ENCODE measurements at regions not wholly inside any gene's neighbourhood (a gene's known extent, or its start where the extent isn't known, plus 50 kb on each side); places are given as distances from the start of the nearest gene placed in this dataset.
"Not testable (repeated sequence)": the region's sequence is repeated elsewhere in the genome, so short reads cannot be mapped to it uniquely, and the experiment has no call there.

GRCh38 chr2:183799761-183800160 is 675.5 kb downstream of the NUP35 start:
- H3K27me3 ChIP-seq (replicated peaks), result no peaks in the 10 kb centered on the region
- DNase-seq (ENCODE audit: low read depth in 1 of 2, low spot score in 2 of 2), result no peak
- 0 out of 2 replicates have a peak, but pooled peaks cover 3% of the 10 kb centered on the region for H3K9me3 ChIP-seq (replicated peaks)
- no peaks in the 10 kb centered on the region for H3K4me1 ChIP-seq (replicated peaks)
- H3K36me3 ChIP-seq, result no peaks in the 10 kb centered on the region
- no peak overlapping the region for H3K27ac ChIP-seq
- H3K4me3 ChIP-seq, result no peak overlapping the region

DNA sequence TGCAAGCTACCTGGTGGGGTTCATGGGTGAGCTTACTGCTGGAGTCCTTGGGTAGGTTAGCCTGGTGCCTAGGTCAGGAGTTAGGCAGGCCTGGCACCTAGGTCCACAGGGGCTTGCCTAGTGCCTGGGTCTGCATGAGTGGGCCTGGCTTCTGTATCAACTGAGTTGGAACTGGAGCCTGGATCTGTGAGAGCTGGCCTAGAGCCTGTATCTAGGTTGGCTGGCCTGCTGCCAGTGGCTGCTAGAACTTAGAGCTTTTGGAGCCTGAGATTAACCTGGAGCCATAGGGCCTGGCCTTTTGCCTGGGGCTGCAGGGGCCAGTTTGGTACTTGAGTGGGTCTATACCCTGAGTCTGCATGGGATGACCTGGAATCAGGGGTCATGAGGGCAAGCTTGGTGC is 679.4 kb downstream of the NUP35 start:
- H3K4me1 ChIP-seq (replicated peaks), result no peaks in the 10 kb centered on the region
- no peaks in the 10 kb centered on the region for H3K9me3 ChIP-seq (replicated peaks)
- no peaks in the 10 kb centered on the region for H3K27me3 ChIP-seq (replicated peaks)
- DNase-seq (ENCODE audit: low read depth in 1 of 2, low spot score in 2 of 2), result no peak
- H3K36me3 ChIP-seq, result no peaks in the 10 kb centered on the region
- H3K4me3 ChIP-seq, result no peak overlapping the region
- H3K27ac ChIP-seq, result no peak overlapping the region

- DNase-seq (ENCODE audit: low read depth in 1 of 2, low spot score in 2 of 2), result no peak
- Histone ChIP-seq H3K4me3 (no peak overlapping the region), H3K9me3 (replicated peaks) (no peaks in the 10 kb centered on the region), H3K4me1 (replicated peaks) (no peaks in the 10 kb centered on the region), H3K27ac (no peak overlapping the region), H3K27me3 (replicated peaks) (no peaks in the 10 kb centered on the region), H3K36me3 (no peaks in the 10 kb centered on the region)
Observed at GRCh38 chr2:183807870-183808269, 683.6 kb downstream of the NUP35 start.

GRCh38 chr2:183809404-183809803 is 685.2 kb downstream of the NUP35 start:
- Histone ChIP-seq H3K36me3 (no peaks in the 10 kb centered on the region), H3K4me1 (replicated peaks) (no peaks in the 10 kb centered on the region), H3K27ac (no peak overlapping the region), H3K4me3 (no peak overlapping the region), H3K27me3 (replicated peaks) (no peaks in the 10 kb centered on the region), H3K9me3 (replicated peaks) (no peaks in the 10 kb centered on the region)
- DNase-seq (ENCODE audit: low read depth in 1 of 2, low spot score in 2 of 2), result no peak

DNA sequence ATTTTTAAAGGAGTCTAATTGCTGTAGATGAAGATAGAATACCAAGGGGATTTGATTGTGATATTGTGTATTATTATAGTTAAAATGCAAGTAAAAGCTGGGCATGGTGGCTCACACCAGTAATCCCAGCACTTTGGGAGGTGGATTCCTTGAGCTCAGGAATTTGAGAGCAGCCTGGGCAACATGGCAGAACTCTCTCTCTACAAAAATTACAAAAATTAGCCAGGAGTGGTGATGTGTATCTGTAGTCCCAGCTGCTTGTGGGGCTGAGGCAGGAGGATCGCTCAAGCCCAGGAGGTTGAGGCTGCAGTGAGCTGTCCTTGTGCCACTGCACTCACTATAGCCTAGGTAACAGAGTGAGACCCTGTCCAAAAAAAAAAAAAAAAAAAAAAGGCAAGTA is 687.0 kb downstream of the NUP35 start:
- no peak overlapping the region for H3K27ac ChIP-seq
- no peaks in the 10 kb centered on the region for H3K4me1 ChIP-seq (replicated peaks)
- H3K36me3 ChIP-seq, result no peaks in the 10 kb centered on the region
- H3K9me3 ChIP-seq (replicated peaks), result no peaks in the 10 kb centered on the region
- no peak for DNase-seq (ENCODE audit: low read depth in 1 of 2, low spot score in 2 of 2)
- H3K27me3 ChIP-seq (replicated peaks), result no peaks in the 10 kb centered on the region
- no peak overlapping the region for H3K4me3 ChIP-seq

- Histone ChIP-seq H3K27ac (no peak overlapping the region), H3K9me3 (replicated peaks) (no peaks in the 10 kb centered on the region), H3K36me3 (no peaks in the 10 kb centered on the region), H3K4me3 (no peak overlapping the region), H3K4me1 (replicated peaks) (no peaks in the 10 kb centered on the region), H3K27me3 (replicated peaks) (no peaks in the 10 kb centered on the region)
- DNase-seq (ENCODE audit: low read depth in 1 of 2, low spot score in 2 of 2), result no peak
Observed at GRCh38 chr2:183812091-183812490, 687.8 kb downstream of the NUP35 start.

DNA sequence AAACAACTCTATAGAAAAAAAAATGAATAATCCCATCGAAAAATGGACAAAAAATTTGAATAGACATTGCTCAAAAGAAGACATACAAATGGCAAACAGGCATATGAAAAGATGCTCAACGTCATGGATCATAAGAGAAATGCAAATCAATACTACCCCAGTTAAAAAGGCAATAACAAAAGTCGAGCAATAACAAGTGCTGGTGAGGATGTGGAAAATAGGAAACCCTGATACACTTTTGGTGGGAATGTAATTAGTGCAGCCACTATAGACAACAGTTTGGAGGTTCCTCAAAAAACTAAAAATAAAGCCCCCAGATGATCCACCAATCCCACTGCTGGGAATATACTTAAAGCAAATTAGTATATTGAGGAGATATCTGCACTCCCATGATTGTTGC is 701.5 kb downstream of the NUP35 start:
- Histone ChIP-seq H3K36me3 (no peaks in the 10 kb centered on the region), H3K27ac (no peak overlapping the region), H3K9me3 (replicated peaks) (peaks cover 7% of the 10 kb centered on the region; the same call in 1 of the 2 replicates), H3K4me1 (replicated peaks) (no peaks in the 10 kb centered on the region), H3K27me3 (replicated peaks) (no peaks in the 10 kb centered on the region), H3K4me3 (no peak overlapping the region)
- no peak for DNase-seq (ENCODE audit: low read depth in 1 of 2, low spot score in 2 of 2)

DNA sequence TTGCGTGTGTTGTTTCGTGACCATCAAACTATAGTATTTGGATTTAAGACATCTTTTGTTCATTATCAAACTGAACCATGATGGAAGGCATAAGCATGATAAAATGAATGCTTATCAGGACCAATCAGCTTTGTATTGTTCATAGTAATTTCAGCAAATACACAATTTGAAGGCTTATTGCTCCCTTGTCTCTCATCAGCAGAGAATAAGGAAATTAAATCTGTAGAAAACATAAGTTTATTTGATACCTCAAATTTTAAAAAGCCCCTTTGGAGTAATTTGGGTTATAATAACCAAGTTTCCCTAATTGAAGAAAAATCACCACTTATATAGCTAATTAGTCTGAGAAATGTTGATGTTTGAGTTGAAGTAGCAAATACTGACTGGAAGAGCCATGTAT is 705.7 kb downstream of the NUP35 start:
- no peak for DNase-seq (ENCODE audit: low read depth in 1 of 2, low spot score in 2 of 2)
- Histone ChIP-seq H3K27me3 (replicated peaks) (no peaks in the 10 kb centered on the region), H3K27ac (no peak overlapping the region), H3K9me3 (replicated peaks) (peaks cover 7% of the 10 kb centered on the region; the same call in 1 of the 2 replicates), H3K36me3 (no peaks in the 10 kb centered on the region), H3K4me3 (no peak overlapping the region), H3K4me1 (replicated peaks) (no peaks in the 10 kb centered on the region)

- H3K36me3 ChIP-seq, result no peaks in the 10 kb centered on the region
- H3K4me3 ChIP-seq, result no peak overlapping the region
- H3K27me3 ChIP-seq (replicated peaks), result no peaks in the 10 kb centered on the region
- H3K9me3 ChIP-seq (replicated peaks), result no peaks in the 10 kb centered on the region
- H3K27ac ChIP-seq, result no peak overlapping the region
- no peaks in the 10 kb centered on the region for H3K4me1 ChIP-seq (replicated peaks)
- no peak for DNase-seq (ENCODE audit: low read depth in 1 of 2, low spot score in 2 of 2)
Observed at GRCh38 chr2:183837157-183837556, 712.9 kb downstream of the NUP35 start.

GRCh38 chr2:183838295-183838694 is 714.1 kb downstream of the NUP35 start:
- no peak for DNase-seq (ENCODE audit: low read depth in 1 of 2, low spot score in 2 of 2)
- Histone ChIP-seq H3K9me3 (replicated peaks) (no peaks in the 10 kb centered on the region), H3K4me1 (replicated peaks) (no peaks in the 10 kb centered on the region)

DNA sequence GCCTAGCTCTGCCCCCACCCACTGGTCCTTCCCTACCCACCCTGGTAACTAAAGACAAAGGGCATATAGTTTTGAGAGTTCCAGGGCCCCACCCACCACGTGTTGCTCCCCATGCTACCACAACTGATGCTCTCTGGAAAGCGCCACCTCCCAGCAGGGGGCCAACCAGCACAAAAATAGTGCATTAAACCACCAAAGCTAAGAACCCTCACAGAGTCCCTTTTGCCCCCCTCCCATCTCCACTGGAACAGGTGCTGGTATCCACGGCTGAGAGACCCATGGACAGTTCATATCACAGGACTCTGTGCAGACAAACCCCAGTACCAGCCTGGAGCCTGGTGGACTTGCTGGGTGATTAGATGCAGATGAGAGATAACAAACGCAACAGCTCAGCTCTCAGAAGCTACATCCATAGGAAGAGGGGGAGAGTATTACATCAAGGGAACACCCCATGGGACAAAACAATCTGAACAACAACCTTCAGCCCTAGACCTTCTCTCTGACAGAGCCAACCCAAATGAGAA is 715.9 kb downstream of the NUP35 start:
- H3K27me3 ChIP-seq (replicated peaks), result no peaks in the 10 kb centered on the region
- H3K27ac ChIP-seq, result no peak overlapping the region
- no peaks in the 10 kb centered on the region for H3K4me1 ChIP-seq (replicated peaks)
- H3K4me3 ChIP-seq, result no peak overlapping the region
- no peaks in the 10 kb centered on the region for H3K9me3 ChIP-seq (replicated peaks)
- no peak for DNase-seq (ENCODE audit: low read depth in 1 of 2, low spot score in 2 of 2)
- no peaks in the 10 kb centered on the region for H3K36me3 ChIP-seq

More at GRCh38 chr2:183838295-183838694, 714.1 kb downstream of the NUP35 start:
- no peaks in the 10 kb centered on the region for H3K36me3 ChIP-seq
- H3K27ac ChIP-seq, result no peak overlapping the region
- H3K4me3 ChIP-seq, result no peak overlapping the region
- H3K27me3 ChIP-seq (replicated peaks), result no peaks in the 10 kb centered on the region

- H3K9me3 ChIP-seq (replicated peaks); H3K4me1 ChIP-seq (replicated peaks); H3K27ac ChIP-seq; H3K36me3 ChIP-seq; H3K4me3 ChIP-seq; DNase-seq (ENCODE audit: low read depth in 1 of 2, low spot score in 2 of 2); H3K27me3 ChIP-seq (replicated peaks): not testable (repeated sequence)
Observed at GRCh38 chr2:183849826-183850225, 725.6 kb downstream of the NUP35 start.

GRCh38 chr2:183859129-183859528 is 734.9 kb downstream of the NUP35 start:
- H3K4me1 ChIP-seq (replicated peaks), result no peaks in the 10 kb centered on the region
- H3K36me3 ChIP-seq, result no peaks in the 10 kb centered on the region
- DNase-seq (ENCODE audit: low read depth in 1 of 2, low spot score in 2 of 2), result no peak
- no peaks in the 10 kb centered on the region for H3K27me3 ChIP-seq (replicated peaks)
- no peak overlapping the region for H3K27ac ChIP-seq
- H3K9me3 ChIP-seq (replicated peaks), result no peaks in the 10 kb centered on the region
- H3K4me3 ChIP-seq, result no peak overlapping the region

DNA sequence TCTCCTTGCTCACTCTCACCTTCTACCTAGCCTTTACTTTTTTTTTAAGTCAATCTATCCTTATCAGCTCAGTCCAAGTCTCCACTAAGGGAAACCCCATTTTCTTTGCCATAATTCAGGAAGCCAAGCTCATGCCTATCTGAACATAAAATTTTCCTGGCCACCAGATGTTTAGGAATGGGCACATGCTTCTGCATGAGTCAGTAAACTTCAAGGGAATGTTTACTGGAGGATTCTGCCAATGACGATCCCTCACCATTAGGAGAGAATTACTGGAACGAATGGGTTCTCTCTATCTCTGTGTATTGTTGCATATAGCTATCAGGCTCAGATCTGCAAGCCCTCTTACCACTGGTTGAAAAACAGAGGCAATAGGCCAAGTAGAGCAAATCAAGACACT is 731.7 kb upstream of the ZNF804A start:
- Histone ChIP-seq H3K9me3 (replicated peaks) (0 out of 2 replicates have a peak, but pooled peaks cover 2% of the 10 kb centered on the region), H3K27me3 (replicated peaks) (no peaks in the 10 kb centered on the region), H3K36me3 (no peaks in the 10 kb centered on the region), H3K4me1 (replicated peaks) (no peaks in the 10 kb centered on the region), H3K27ac (no peak overlapping the region), H3K4me3 (no peak overlapping the region)
- no peak for DNase-seq (ENCODE audit: low read depth in 1 of 2, low spot score in 2 of 2)

- H3K36me3 ChIP-seq, result no peaks in the 10 kb centered on the region
- no peaks in the 10 kb centered on the region for H3K27me3 ChIP-seq (replicated peaks)
- H3K4me1 ChIP-seq (replicated peaks), result no peaks in the 10 kb centered on the region
- H3K4me3 ChIP-seq, result no peak overlapping the region
- no peak overlapping the region for H3K27ac ChIP-seq
- 0 out of 2 replicates have a peak, but pooled peaks cover 2% of the 10 kb centered on the region for H3K9me3 ChIP-seq (replicated peaks)
- DNase-seq (ENCODE audit: low read depth in 1 of 2, low spot score in 2 of 2), result no peak
Observed at GRCh38 chr2:183867206-183867605, 731.1 kb upstream of the ZNF804A start.
